Thyroid gland (tissue), 4 donors: ENCODE measurements at regions not wholly inside any gene's neighbourhood (a gene's known extent, or its start where the extent isn't known, plus 50 kb on each side); places are given as distances from the start of the nearest gene placed in this dataset.

Experiments used
- CTCF ChIP-seq, 6 experiments: fragments of 200-600 bp in 3 of 6; fragments of 450-650 bp in 3 of 6; sonication (generic) in 3 of 6; IDR thresholded peaks; one replicate each; pipeline ENCODE4 v1.5.1; 2016 to 2019; ENCODE audit warnings: antibody characterized with exemption in 6 of 6, mild to moderate bottlenecking in 2 of 6, inconsistent platforms in 1 of 6, moderate library complexity in 1 of 6
- POLR2A ChIP-seq, 2 donors: fragments of 450-650 bp; IDR thresholded peaks; one replicate each; pipeline ENCODE4 v1.6.1; 2017; ENCODE audit warnings: antibody characterized with exemption in 2 of 2, mild to moderate bottlenecking in 2 of 2, moderate library complexity in 1 of 2

GRCh38 chr3:18713577-18713951 is 288.4 kb upstream of the SATB1 start:
- TF ChIP-seq CTCF (IDR thresholded peaks at IDR 0.05) (no peak), POLR2A (IDR thresholded peaks at IDR 0.05) (no peak)
